Endodermal cell (in vitro differentiated cells): ENCODE measurements at regions not wholly inside any gene's neighbourhood (a gene's known extent, or its start where the extent isn't known, plus 50 kb on each side); places are given as distances from the start of the nearest gene placed in this dataset.
A peak's percentile ranks its signal among the peaks of the same experiment; 100 is the strongest.

Experiments
- DNase-seq: peaks from one replicate; pipeline ENCODE4 v3.0.0-alpha.2; 2017
- H3K27ac ChIP-seq: 2 replicates; pipeline ENCODE4 v1.5.1; 2013; ENCODE audit warnings: mild to moderate bottlenecking, low read depth, low read length, moderate library complexity
- H3K27me3 ChIP-seq: 2 replicates; pipeline ENCODE4 v1.6.1; 2013; ENCODE audit warnings: mild to moderate bottlenecking, low read length, moderate library complexity; ENCODE audit not compliant: insufficient read depth, control insufficient read depth, poor library complexity, severe bottlenecking
- H3K36me3 ChIP-seq: 2 replicates; pipeline ENCODE4 v1.7.0; 2013; ENCODE audit warnings: mild to moderate bottlenecking, low read length, moderate library complexity; ENCODE audit not compliant: control insufficient read depth, insufficient read depth
- H3K4me1 ChIP-seq: one replicate; pipeline ENCODE4 v1.7.0; 2013; ENCODE audit warnings: low read length; ENCODE audit not compliant: control insufficient read depth, insufficient read depth
- H3K4me3 ChIP-seq: 2 replicates; pipeline ENCODE4 v1.5.1; 2013; ENCODE audit warnings: mild to moderate bottlenecking, low read length, moderate library complexity
- H3K9ac ChIP-seq: 2 replicates; pipeline ENCODE4 v1.6.1; 2013; ENCODE audit warnings: mild to moderate bottlenecking, low read length, moderate library complexity; ENCODE audit not compliant: poor library complexity, severe bottlenecking; ENCODE audit errors: extremely low read depth
- H3K9me3 ChIP-seq: 2 replicates; pipeline ENCODE4 v1.6.1; 2013; ENCODE audit warnings: mild to moderate bottlenecking, low read length, moderate library complexity; ENCODE audit not compliant: control insufficient read depth
- H3K27ac Mint-ChIP-seq: 2 replicates; pipeline ENCODE4 v1.8.0; 2020; ENCODE audit warnings: mixed read lengths
- H3K27me3 Mint-ChIP-seq: 2 replicates; pipeline ENCODE4 v1.8.0; 2021; ENCODE audit warnings: mild to moderate bottlenecking, mixed read lengths; ENCODE audit not compliant: insufficient read depth
- H3K36me3 Mint-ChIP-seq: 2 replicates; pipeline ENCODE4 v1.8.0; 2020; ENCODE audit warnings: low read depth, mixed read lengths
- H3K4me1 Mint-ChIP-seq: 2 replicates; pipeline ENCODE4 v1.8.0; 2020; ENCODE audit warnings: mixed read lengths
- H3K4me3 Mint-ChIP-seq: 2 replicates; pipeline ENCODE4 v1.8.0; 2020; ENCODE audit warnings: mild to moderate bottlenecking, moderate library complexity, mixed read lengths
- H3K9me3 Mint-ChIP-seq: 2 replicates; pipeline ENCODE4 v1.8.0; 2020; ENCODE audit warnings: mild to moderate bottlenecking, mixed read lengths
- CTCF ChIP-seq: fragments of 200-600 bp; sonication (generic); conservative IDR thresholded peaks from 2 replicates; pipeline ENCODE4 v1.5.0; 2021; ENCODE audit warnings: antibody characterized with exemption, mild to moderate bottlenecking
- WGBS, 2 experiments: methylation state at CpG; one replicate each; pipeline versions ENCODE4 v1.1.5 to v1.1.7; 2013; ENCODE audit warnings: missing lambda C conversion rate in 2 of 2, mixed read lengths in 1 of 2; ENCODE audit not compliant: insufficient coverage in 1 of 2, insufficient read length in 1 of 2; 5-methylcytosine and 5-hydroxymethylcytosine counted together

- TF ChIP-seq CTCF = no peak
- no peak overlapping the region for H3K9ac ChIP-seq
- no peaks in the 10 kb centered on the region for H3K36me3 Mint-ChIP-seq
- peaks cover 27% of the 10 kb centered on the region for H3K27me3 ChIP-seq
- no peak overlapping the region for H3K4me3 Mint-ChIP-seq
- no peak overlapping the region for H3K27ac ChIP-seq
- 83% methylated on average over 1 of the region's 1 CpG; no CpG with 5 or more reads in 1 of the 2 experiments for WGBS, 2 experiments
- no peak overlapping the region for H3K27ac Mint-ChIP-seq
- no peak overlapping the region for H3K4me3 ChIP-seq
- no peaks in the 10 kb centered on the region for H3K9me3 ChIP-seq
- DNase-seq = no peak
- H3K27me3 Mint-ChIP-seq = peaks cover 35% of the 10 kb centered on the region
- no peaks in the 10 kb centered on the region for H3K36me3 ChIP-seq
- no peaks in the 10 kb centered on the region for H3K9me3 Mint-ChIP-seq
- H3K4me1 Mint-ChIP-seq = peaks cover 9% of the 10 kb centered on the region
- H3K4me1 ChIP-seq = peaks cover 3% of the 10 kb centered on the region
Measured at GRCh38 chr12:115444346-115444745, 760.4 kb upstream of the TBX3 start.

GRCh38 chr12:115443351-115443938 is 759.5 kb upstream of the TBX3 start:
- Histone ChIP-seq H3K27ac (no peak overlapping the region), H3K36me3 (no peaks in the 10 kb centered on the region), H3K27me3 (peaks cover 27% of the 10 kb centered on the region), H3K9me3 (no peaks in the 10 kb centered on the region), H3K9ac (no peak overlapping the region), H3K4me1 (no peaks in the 10 kb centered on the region), H3K4me3 (no peak overlapping the region)
- Mint-ChIP-seq H3K27me3 (peaks cover 34% of the 10 kb centered on the region), H3K27ac (no peak overlapping the region), H3K4me3 (no peak overlapping the region), H3K36me3 (no peaks in the 10 kb centered on the region), H3K9me3 (no peaks in the 10 kb centered on the region), H3K4me1 (peaks cover 8% of the 10 kb centered on the region)
- TF ChIP-seq CTCF = no peak
- WGBS, 2 experiments = 92 to 95% methylated on average over 3 to 4 of the region's 4 CpGs
- DNase-seq = peak; percentile 21

- Histone ChIP-seq H3K9me3 (no peaks in the 10 kb centered on the region), H3K9ac (no peak overlapping the region), H3K27me3 (peaks cover 21% of the 10 kb centered on the region), H3K4me1 (no peaks in the 10 kb centered on the region), H3K27ac (no peak overlapping the region), H3K4me3 (no peak overlapping the region), H3K36me3 (no peaks in the 10 kb centered on the region)
- Mint-ChIP-seq H3K36me3 (no peaks in the 10 kb centered on the region), H3K27ac (no peak overlapping the region), H3K9me3 (no peaks in the 10 kb centered on the region), H3K4me1 (peaks cover 8% of the 10 kb centered on the region), H3K4me3 (no peak overlapping the region), H3K27me3 (peaks cover 32% of the 10 kb centered on the region)
- no peak for TF ChIP-seq CTCF
- WGBS, 2 experiments = 67 to 93% methylated on average over 1 to 3 of the region's 3 CpGs
- no peak for DNase-seq
Measured at GRCh38 chr12:115440438-115440837, 756.5 kb upstream of the TBX3 start.
